Stimulated activated CD4-positive, alpha-beta T cell treated with anti-CD3 and anti-CD28 coated beads, Interleukin-1b, Interleukin-23, amount 100 ng/mL, for 24 hours (primary cell): ENCODE measurements at regions not wholly inside any gene's neighbourhood (a gene's known extent, or its start where the extent isn't known, plus 50 kb on each side); places are given as distances from the start of the nearest gene placed in this dataset.
"Not testable (repeated sequence)": the region's sequence is repeated elsewhere in the genome, so short reads cannot be mapped to it uniquely, and the experiment has no call there.

Experiments used
- DNase-seq, 4 experiments: peaks; one replicate each; pipeline ENCODE4 v3.0.0-alpha.2; 2020; ENCODE audit warnings: low read depth in 4 of 4, low spot score in 1 of 4

GRCh38 chr11:15830741-15831428, 525.5 kb downstream of the SOX6 start:
- no peak for DNase-seq

DNA sequence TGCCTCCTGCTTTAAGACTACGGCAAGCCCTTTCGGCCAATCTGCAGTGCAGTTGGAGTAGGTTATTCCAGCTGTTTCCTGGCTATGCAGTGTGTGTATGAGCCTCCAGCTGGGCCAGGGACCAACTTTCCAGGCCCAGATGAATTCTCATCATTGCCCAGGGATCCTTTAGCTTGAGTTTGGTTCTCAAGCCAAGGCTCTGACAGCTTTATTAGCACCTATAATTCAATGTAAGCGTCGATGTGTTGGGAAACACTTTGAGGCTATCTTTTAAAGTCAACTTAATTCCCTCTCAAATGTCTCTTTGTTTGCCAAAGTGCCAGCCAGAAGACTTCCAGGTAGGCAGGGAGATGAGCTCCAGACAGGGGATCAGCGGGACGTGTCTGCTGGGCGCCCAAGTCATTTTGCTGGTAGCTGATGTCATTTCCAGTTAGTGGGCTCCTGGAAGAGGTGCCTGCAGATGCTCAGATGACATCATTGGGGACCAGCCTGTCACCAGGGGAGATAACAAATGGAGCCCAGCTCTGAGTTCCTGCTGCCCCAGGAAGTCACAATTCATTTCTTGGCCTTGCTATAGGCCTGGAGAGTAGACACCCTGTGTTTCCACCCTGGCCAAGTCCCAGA, 520.4 kb downstream of the SOX6 start:
- DNase-seq: no peak

GRCh38 chr11:15836795-15837194, 519.6 kb downstream of the SOX6 start:
- no peak for DNase-seq

GRCh38 chr11:15837901-15838489, 518.4 kb downstream of the SOX6 start:
- no peak for DNase-seq

- no peak for DNase-seq
Measured at GRCh38 chr11:15839061-15839460, 517.3 kb downstream of the SOX6 start.

DNA sequence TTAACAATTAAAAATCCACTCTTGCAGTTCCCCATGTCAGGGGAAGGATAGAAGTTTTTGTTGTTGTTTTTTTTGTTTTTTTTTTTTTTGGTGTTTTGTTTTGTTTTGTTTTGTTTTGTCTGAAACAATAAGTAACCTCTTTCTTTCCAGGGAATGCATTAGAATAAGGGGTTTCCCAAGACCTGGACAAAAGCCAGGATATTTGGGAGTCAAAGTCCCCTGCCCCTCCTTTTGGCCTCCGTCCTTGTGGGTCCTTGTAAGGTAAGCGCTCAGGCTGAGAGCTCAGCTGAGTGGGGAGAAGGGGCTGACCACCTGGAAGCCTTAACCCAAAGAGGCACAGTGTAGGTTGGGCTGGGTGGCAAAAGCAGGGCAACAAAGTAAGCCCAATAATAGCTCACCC, 515.4 kb downstream of the SOX6 start:
- DNase-seq: no peak

- no peak for DNase-seq
Measured at GRCh38 chr11:15841931-15842740, 514.2 kb downstream of the SOX6 start.

GRCh38 chr11:15843309-15843872, 513.0 kb downstream of the SOX6 start:
- no peak for DNase-seq

DNA sequence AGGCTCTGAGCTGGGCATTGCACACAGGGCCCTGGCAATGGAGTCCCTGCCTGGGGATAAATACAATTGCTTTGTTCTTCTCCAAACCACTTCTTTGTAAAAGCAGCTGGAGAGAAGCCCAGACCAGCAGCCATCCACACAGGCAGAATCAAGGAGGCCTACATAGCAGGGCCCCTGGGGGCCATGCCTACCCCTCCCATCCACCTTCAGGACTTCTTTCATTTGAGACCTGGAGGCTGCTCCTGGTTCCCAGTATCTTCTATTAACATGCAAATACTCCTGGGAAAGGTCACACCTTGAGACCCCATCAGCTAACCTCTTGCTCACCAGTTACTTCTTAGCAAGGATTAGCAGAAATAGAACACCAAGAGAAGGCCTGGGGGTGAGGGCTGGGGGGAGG, 511.1 kb downstream of the SOX6 start:
- DNase-seq: no peak

DNA sequence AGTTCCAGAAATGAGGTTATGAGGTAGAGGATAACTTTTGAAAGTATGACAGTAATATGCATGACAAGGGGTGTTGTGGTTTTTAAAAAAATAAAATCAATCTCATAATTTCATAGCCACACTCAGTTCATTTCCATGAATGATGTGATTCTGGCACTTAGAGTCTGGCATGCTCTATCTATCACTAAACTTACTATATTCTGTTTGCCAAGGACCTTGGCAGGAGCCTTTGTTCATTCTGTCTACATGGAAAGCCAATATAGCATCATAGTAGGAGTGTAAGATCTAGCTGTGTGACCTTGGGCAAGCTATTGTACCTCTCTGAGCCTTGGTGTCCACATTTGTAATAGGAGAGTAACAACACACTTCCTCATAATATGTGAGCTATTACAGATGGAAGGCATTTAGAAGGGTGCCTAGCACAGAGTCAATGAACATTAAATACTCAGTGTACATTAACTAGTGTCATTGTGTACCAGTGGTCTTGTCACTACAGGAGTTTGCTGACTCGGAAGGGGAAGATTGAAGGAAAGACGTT, 507.6 kb downstream of the SOX6 start:
- DNase-seq: no peak

GRCh38 chr11:15849257-15849656, 507.1 kb downstream of the SOX6 start:
- DNase-seq: no peak

GRCh38 chr11:15850335-15850734, 506.0 kb downstream of the SOX6 start:
- DNase-seq: not testable (repeated sequence)

DNA sequence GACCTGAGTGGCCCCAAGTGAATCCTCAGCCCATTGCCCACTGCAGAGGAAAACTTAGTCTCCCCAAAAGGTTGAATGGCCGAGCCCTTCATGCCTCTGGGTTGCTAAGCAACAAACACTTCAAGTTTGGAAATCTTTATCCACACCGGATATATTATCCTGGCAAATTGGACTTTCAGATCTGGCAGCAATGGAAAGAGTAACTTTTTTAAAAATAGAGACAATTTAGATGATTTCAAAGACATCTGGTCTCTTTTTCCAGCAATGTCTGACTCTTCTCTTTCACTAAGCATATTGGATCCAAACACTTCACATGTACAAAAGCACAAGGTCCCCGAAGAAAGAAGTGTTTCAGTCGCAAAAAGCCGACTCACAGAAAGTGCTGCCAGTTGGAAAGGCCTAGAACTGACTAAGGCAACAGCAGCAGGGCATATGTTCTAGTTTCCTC, 505.3 kb downstream of the SOX6 start:
- DNase-seq: no peak

DNA sequence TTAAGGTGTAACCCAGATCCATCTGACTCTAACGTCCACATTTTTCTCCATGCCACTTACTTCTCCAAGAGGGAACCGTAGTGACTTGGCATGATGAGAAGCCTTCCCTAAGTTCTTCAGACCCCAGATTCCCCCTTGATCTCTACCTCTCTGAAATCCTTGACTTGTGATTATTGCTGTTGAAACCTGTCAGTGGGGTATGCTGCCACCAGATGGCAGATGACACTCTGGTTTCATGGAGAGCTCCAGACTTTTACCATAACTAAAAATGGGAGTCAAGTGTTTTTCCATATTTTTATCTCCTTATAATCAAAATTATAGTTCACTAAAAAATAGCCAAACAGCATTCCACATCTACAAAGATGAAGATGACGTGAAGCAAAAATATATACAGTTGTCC, 504.2 kb downstream of the SOX6 start:
- DNase-seq: no peak

- no peak for DNase-seq
Measured at GRCh38 chr11:15854245-15854644, 502.1 kb downstream of the SOX6 start.

- DNase-seq: no peak
Measured at GRCh38 chr11:15858881-15859280, 497.5 kb downstream of the SOX6 start.

DNA sequence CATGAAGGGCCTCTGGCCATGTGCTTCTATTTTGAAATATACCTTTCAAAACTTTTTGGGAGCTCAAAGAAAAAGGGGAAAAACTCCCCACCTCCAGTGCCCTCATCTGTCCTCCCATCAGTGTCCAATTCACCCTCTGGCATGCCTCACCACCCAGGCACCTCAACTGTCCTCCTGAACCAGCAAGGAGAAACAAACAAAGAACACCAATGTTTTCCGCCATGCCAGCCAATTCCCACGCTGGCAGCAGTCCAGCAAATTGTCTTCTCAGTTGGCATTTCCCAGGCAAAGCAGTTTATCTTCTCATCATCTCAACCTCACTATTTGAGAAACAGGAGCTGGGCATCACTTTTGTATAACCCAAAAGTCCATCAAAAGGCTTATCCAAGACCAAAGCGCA, 496.9 kb downstream of the SOX6 start:
- DNase-seq: no peak

- no peak for DNase-seq
Measured at GRCh38 chr11:15861256-15861655, 495.1 kb downstream of the SOX6 start.

DNA sequence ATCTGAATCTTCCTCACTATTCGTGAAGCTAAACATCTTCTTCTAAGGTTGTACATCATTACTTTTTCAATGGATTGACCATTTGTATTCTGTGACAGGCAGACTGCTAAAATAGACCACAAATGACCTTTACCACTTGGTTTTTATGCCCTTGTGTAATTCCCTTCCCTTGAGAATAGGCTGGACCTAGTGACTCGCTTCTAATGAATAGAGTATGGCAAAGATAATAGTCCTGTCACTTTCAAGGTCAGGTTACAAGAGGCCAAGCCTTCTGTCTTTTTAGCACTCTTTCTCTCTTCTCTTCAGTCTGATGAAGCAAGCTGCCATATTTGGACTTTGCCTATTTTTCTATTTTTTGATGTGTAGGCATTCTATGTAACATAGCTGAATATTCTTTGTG, 492.9 kb downstream of the SOX6 start:
- no peak for DNase-seq

- no peak for DNase-seq
Measured at GRCh38 chr11:15864026-15864805, 492.1 kb downstream of the SOX6 start.
